ENCODE measurements at regions not wholly inside any gene's neighbourhood (a gene's known extent, or its start where the extent isn't known, plus 50 kb on each side); places are given as distances from the start of the nearest gene placed in this dataset.

DNA sequence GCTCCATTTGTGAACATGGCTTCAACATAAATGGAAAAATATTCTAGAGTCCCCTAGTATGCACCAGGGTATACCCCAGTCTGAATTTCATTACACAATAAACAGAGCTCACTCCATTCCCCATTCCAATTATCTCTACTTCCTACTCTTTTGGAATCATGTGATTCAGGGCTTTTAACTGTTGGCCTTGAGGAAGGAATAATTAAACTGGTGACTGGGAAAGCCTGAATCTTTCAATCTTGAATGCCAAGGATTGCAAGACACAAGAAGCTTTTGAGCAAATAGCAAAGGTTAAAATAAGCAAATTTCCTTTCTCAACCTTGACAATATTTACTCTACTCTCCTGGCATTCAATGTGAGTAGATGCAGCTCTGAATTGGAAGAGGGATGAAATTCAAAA, 77.5 kb upstream of the INPP4B start:
- TF ChIP-seq POLR2AphosphoS2 (IDR thresholded peaks at IDR 0.05; ENCODE audit: low read depth, low read length) = no peak
- no peak for TF ChIP-seq CTCF (IDR thresholded peaks at IDR 0.05 in 2 of 3, conservative IDR thresholded peaks at IDR 0.05 in 1 of 3; ENCODE audit: control insufficient read depth in 2 of 3, extremely low read depth in 1 of 3, insufficient read depth in 1 of 3, low read depth in 3 of 3, low read length in 3 of 3)
- TF ChIP-seq ZNF274 (IDR thresholded peaks at IDR 0.05; ENCODE audit: insufficient read depth, insufficient read length) = no peak
- TF ChIP-seq EGR1 (IDR thresholded peaks at IDR 0.05; ENCODE audit: borderline replicate concordance in 1 of 2, low read depth in 2 of 2, low read length in 2 of 2) = no peak
- TF ChIP-seq, protein P1, sequence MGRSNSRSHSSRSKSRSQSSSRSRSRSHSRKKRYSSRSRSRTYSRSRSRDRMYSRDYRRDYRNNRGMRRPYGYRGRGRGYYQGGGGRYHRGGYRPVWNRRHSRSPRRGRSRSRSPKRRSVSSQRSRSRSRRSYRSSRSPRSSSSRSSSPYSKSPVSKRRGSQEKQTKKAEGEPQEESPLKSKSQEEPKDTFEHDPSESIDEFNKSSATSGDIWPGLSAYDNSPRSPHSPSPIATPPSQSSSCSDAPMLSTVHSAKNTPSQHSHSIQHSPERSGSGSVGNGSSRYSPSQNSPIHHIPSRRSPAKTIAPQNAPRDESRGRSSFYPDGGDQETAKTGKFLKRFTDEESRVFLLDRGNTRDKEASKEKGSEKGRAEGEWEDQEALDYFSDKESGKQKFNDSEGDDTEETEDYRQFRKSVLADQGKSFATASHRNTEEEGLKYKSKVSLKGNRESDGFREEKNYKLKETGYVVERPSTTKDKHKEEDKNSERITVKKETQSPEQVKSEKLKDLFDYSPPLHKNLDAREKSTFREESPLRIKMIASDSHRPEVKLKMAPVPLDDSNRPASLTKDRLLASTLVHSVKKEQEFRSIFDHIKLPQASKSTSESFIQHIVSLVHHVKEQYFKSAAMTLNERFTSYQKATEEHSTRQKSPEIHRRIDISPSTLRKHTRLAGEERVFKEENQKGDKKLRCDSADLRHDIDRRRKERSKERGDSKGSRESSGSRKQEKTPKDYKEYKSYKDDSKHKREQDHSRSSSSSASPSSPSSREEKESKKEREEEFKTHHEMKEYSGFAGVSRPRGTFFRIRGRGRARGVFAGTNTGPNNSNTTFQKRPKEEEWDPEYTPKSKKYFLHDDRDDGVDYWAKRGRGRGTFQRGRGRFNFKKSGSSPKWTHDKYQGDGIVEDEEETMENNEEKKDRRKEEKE (IDR thresholded peaks at IDR 0.05) = no peak
